ENCODE measurements at regions not wholly inside any gene's neighbourhood (a gene's known extent, or its start where the extent isn't known, plus 50 kb on each side); places are given as distances from the start of the nearest gene placed in this dataset.
A peak's percentile ranks its signal among the peaks of the same experiment; 100 is the strongest.
"Not testable (repeated sequence)": the region's sequence is repeated elsewhere in the genome, so short reads cannot be mapped to it uniquely, and the experiment has no call there.

DNA sequence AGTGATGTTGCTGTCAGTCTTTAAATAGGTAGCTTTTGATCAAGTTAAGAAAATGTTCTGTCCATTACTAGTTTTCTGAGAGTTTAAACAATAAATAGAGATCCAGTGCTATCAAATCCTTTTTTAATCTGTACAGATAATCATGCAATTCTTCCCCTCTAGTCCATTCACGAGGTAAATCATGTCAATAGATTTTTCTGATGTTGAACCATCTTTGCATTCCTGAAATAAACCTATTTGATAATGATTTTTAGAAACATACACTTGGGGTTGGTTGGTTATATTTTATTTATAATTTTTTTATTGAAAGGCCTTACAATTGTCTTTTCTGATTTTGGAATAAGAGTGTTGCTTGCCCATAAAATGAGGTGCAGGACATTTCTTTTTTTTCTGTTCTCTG is 95.0 kb downstream of the FAM53A start:
- no peak for DNase-seq (ENCODE audit: low read depth)

DNA sequence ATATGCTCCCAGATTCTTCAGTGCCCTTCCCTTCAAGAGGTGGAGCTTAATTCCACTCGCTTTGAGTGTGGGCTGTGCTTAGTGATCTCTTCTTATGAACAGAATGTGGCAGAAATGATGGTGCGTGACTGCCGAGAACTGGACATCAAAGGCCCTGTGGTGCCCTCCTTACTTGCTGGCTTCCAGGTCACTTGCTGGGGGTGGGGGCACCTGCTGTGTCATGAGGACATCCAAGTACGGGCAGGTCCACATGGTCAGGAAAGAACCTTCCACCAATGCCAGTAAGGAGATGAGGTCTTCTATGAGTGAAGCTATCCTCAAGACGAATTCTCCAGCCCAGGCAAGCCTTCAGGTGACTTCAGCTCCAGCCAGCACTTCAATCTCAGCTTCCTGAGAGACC is 95.8 kb downstream of the FAM53A start:
- DNase-seq (ENCODE audit: low read depth), result no peak

DNA sequence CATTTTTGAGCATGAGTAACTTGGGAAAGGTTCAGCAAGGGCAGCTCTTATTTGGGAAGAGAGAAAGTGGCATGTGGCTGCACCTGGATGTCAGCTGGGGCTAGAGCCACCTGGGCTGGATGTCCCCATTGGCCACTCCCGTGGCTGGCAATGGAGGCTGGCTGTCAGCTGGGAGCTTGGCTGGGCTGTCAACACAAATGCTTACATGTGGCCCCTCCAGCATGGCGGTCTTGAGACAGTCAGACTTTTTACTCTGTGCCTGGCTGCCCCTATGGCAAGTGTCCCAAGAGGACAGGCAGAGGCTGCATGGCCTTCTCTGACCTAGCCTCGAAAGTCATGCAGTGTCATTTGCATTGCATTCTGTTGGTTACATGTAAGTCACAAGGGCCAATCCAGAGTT is 99.6 kb downstream of the FAM53A start:
- no peak for DNase-seq (ENCODE audit: low read depth)

DNA sequence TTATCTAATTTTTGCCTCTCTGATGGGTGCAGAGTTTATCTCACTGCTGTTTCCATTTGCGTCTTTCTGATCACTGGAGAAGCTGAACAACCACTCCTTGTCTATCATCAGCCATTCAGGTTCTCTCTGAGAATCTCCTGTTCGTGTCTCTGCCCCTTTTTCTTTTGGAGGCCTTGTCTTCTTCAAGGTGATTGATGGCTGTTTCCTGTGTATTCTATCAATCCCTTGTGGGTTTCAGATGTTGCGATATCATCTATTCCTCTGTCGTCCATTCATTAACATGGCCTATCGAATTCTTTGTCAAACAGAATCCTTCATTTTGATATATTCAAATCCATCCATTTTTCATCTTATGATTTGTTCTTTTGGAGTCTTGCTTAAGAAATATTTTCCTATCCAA is 100.3 kb downstream of the FAM53A start:
- no peak for DNase-seq (ENCODE audit: low read depth)

DNA sequence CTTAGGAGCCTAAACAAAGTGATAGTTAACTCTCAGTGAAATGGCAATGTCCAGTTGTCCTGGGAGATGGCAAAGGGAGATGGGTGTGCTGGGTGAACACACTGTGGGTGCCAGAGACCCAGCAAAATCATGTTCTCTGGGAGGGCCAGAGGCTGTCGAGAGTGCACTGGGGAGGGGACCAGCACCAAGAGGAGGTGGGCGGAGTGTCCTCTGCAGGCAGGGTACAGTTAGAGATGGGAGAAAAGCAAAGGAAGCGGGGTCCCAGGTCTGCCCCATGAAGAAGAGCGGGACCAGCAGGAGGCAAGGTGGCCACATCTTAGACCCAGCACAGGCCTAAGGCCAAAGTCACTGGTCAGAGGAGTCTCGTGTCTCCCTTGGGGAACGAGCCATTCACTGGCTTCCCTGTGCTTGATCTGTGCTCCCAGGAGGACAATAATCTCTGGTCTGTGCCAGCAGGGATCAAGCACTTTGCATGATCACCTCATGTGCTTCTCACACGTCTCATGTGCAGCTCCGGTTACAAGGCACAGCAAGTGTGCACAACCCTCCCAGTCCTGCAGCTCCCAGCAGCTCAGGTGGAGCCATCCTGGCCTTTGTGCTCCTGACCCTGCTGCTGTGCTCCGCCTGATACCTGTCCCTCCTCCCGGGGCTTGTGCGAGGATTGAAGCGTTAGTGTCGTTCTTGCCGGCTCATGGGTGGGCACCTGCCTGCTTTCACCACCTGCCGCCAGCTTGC is 100.9 kb downstream of the FAM53A start:
- no peak for DNase-seq (ENCODE audit: low read depth)

DNA sequence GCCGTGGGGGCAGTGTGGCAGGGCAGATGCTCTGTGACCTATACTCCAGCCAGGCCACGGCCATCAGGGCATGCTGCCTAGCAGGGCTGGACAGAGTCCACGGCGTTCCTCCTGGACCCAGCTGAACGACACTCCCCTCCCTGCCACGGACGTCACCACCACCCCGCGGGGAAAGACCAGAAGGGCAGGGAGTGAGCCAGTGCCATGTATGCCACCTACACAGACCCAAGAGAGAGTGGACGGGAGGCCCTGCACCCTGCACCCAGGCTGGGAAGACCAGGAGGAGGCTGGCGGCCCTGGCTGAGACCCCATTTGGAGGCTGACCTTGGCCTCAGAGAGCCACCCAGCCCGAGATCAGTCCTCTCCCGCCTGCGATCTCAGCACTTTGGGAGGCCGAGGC is 101.9 kb downstream of the FAM53A start:
- DNase-seq (ENCODE audit: low read depth), result no peak

DNA sequence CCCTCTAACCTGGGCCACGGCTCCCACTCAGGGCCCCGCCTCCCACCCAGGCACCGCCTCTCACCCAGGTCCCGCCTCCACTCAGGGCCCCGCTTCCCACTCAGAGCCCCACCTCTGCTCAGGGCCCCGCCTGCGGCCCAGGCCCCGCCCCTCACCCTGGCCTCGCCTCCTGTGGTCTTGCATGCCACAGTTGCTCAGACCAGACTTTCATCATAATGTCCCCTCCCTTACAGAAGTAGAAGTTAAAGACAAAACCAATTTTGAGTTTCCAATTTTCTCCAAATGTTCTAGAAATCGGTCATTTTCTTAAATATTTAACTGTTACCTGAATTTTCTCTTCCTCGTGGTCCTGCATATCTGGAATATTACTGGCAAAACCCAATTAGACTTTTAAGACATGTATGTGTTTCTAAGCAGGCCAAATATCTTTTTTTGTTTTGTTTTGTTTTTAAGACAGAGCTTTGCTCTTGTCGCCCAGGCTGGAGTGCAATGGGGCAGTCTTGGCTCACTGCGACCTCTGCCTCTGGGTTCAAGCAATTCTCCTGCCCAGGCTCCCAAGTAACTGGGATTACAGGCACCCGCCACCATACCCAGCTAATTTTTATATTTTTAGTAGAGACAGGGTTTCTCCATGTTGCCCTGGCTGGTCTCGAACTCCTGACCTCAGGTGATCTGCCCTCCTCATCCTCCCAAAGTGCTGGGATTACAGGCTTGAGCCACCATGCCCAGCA is 102.8 kb downstream of the FAM53A start:
- DNase-seq (ENCODE audit: low read depth), result peak; percentile 78

DNA sequence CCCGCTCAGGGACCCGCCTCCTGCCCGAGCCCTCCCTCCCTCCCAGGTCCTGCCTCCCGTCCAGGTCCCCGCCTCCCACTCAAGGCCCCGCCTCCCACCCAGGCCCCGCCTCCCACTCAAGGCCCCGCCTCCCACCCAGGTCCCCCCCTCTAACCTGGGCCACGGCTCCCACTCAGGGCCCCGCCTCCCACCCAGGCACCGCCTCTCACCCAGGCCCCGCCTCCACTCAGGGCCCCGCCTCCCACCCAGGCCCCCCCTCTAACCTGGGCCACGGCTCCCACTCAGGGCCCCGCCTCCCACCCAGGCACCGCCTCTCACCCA is 103.5 kb downstream of the FAM53A start:
- DNase-seq (ENCODE audit: low read depth), result not testable (repeated sequence)

DNA sequence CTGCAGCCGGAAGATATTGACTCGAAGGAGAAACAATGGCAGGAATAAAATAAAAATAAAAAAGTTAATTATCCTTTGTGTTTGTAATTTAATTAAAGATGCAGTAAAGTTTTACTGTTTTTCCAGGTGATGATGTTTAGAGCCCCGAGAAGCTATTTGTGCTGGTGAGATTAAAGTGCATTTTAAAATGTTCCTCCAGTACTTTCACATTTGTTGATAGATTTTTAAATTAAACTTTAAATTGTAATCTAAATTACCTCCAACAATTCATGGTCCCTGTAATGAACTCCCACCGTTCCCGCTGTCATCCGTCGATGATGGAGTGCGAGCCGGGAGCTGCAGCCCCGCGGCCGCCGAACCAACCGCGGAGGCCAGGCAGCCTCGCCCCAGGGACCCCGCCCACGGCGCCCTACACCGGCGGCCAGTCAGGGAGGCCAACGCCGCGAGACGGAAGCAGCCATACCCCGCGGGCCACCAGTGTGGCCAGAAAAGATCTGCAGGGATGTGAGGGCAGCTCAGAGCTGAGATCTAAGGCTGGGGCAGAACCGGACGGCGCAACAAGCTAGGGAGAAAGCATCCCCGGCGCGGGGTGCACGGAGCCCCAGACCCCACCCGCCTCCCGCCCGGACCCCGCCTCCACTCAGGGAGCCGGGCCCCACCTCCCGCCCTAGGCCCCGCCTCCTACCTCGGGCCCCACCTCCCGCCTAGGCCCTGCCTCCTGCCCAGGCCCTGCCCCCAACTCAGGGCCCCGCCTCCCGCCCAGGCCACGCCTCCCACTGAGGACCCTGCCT is 104.0 kb downstream of the FAM53A start:
- DNase-seq (ENCODE audit: low read depth), result peak; percentile 81

DNA sequence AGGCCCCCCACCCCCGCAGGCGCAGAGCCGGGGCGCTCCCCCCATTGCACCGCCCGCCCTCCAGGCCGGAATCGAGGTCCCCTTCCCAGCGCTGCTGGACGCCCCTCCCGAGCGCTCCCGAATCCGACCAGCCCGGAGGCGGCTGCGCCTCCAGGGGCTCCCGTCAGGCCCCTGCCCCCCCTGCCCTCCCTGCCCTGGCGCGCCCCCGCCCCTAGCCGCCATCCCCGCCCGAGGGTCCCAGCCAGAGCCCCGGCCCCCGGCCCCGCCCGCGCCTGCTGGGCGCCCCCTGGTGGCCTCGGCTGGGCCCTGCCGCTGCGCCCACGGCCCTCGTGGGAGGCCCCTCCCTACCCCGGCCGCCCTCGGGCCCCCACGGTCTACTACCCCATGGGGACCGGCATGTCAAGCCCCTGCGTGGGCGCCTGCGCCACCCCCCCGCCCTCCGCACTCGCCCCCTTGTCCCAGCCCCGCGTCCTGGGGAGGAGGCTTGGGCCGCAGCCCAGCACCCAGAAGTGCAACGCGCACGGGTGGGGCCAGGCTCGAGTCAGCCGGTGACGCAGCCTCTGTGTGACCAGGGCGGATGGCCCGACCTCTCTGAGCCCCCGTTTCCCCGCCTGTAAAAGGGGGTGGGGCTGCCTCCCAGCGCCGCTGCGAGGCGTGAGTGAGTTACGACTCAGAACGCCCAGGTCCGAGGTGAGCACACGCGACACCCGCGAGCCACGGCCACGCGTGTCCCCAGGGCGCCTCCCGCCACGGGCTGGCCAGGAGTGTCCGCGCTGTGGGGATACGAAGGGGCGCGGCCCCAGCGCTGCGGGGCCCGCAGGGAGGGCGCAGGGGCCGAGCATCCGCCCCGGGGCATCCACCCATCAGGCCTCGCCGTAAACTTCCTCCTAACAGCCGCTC is 104.9 kb downstream of the FAM53A start:
- peak; percentile 70 for DNase-seq (ENCODE audit: low read depth)

DNA sequence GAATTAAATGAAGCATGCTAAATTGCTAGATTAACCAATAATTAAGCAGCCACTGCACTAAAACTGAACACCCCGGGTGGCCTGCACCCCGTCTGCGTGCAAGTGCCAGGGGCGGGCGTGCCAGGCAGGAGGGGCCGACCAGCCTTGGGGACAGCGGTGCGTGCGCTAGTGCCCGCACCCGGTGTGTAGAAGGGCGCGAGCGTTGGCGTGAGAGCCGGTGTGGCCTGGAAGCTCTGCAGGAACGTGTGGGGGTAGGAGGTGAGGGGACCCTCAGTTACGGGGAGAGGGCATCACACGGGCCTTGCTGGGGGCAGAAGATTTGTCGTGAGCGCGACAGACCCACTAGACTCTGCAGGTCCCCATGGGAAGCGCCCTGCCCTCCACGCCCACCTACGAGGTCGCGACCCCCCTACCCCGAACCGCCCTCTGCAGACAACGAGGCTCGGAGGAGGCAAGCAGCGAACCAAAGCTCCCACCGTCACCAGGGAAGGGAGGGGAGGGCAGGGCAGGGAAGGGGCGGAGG is 105.8 kb downstream of the FAM53A start:
- no peak for DNase-seq (ENCODE audit: low read depth)

DNA sequence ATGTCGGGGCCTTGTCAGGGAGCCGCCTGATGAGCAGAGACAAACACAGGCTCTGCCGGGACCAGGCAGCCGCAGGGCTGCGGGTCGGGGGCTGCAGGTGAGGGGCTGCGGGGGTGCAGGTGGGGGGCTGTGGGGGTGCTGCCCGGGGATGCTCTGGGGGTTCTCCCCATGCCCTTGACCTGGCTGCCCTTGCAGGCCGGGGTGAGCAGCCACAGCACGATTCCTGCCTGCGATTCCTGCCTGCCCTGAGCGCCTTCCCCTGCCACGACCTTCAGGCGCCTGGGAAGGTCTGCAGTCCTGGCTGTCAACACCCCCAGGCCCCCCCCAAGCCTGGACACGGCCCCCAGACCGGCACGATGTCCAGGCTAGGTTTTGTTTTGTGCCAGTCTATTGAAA is 106.3 kb downstream of the FAM53A start:
- DNase-seq (ENCODE audit: low read depth), result no peak

DNA sequence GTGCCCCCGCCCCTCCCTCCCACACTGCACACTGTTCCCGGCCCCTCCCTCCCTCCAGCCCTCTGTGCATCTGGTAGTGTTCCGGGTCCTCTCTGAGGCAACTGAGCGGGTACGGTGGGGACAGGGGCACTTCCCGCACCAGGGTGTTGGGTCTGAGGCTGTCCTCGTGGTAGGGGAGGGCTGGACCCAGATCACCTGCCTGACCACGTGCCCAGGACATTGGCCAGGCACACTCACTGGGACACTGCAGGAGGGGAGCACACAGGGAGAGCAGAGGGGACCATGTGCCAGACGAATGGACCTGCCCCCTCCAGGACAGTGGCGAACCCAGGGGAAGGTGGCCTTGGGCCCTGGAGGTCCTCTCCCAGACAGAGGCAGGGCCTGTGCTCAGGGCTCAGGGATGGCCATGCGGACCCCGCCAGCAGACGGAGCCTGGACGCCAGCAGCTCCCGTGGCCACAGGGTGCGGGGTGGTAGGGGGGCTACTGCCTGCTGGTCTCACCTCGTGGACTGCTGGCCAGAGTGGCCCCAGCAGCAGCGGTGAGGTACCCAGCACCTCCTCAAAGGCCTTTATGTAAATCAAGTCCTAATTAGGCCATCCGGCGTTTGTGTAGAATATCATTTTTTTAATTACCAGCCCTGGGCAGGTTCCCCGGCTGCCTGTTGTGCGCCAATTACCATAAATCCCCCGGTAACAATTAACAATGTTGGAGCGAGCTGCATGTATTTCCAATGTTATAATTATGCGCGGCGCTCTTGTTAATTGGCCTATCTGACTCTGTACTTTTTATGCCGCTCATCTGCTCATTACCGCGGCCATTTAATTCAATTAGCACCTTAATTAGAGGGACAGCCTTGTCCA is 106.9 kb downstream of the FAM53A start:
- DNase-seq (ENCODE audit: low read depth), result no peak

DNA sequence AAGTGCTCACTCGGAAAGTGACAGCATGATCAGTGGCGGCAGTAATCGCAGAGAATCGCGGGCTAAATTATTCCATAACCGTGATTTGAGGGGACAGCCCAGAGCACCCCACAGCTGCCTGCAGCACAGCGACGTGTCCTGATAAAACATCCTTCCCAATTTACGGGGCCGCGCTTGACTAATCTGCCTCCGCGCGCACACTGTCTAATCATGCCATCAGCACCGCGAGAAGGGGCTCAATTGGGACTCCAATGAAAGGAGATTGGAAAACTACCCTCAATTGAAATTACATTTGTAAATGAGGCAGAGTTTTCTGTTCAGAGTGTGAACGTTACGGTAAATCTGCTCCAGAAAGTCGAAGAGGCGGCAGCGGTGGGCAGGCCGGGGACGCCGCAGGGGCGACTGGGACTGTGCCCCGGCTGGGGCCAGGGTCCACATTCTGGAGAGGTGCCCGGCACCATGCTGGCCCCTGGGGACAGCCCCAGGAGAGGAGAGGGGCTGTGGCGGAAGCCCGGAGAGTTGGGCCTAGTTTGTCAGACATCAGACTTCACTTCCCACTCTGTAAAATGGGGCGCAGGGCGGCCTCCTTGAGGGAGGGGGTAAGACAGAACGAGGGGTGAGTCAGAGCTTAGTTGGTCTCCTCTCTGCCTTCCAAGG is 107.7 kb downstream of the FAM53A start:
- DNase-seq (ENCODE audit: low read depth), result no peak

DNA sequence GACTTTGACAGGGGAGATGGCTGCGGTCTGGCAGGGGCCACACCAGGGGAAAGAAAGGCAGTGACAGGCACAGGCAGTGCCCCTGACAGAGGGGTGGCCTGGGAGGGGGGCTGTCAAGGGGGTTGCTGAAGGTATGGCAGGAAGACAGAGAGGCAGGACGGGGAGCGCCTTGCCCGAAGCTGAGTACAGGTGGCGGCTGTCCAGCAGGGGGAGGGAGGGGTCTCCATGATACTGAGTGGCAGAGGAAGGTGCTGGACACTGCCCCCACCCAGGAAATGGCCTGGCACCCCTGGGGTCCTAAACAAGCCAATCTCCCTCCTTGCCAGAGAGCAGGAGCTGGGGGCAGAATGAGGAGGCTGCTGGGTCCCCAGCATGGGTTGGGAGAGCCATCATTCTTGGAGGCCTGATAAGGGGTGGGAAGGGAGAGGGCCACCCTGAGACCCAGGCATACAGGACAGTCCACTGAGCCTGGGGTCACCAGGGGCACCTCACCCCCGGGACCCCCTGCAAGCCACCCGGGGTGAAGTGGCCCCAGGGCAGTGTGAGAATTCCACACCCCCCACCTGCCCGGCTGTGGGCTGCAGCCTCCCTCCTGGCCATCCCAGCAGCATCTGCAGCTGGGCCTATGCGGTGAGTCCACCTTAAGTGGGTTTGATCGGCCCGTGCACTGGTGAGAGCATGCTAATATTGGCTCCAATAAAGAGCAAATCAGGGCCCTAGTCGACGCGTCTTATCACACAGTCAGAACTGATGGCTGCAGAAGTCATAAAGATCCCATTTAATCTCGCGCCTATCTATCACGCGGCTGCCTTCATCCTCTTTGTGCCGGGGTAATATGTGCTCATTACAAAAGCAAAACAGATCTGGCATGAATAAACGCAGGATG is 108.5 kb downstream of the FAM53A start:
- DNase-seq (ENCODE audit: low read depth), result no peak

DNA sequence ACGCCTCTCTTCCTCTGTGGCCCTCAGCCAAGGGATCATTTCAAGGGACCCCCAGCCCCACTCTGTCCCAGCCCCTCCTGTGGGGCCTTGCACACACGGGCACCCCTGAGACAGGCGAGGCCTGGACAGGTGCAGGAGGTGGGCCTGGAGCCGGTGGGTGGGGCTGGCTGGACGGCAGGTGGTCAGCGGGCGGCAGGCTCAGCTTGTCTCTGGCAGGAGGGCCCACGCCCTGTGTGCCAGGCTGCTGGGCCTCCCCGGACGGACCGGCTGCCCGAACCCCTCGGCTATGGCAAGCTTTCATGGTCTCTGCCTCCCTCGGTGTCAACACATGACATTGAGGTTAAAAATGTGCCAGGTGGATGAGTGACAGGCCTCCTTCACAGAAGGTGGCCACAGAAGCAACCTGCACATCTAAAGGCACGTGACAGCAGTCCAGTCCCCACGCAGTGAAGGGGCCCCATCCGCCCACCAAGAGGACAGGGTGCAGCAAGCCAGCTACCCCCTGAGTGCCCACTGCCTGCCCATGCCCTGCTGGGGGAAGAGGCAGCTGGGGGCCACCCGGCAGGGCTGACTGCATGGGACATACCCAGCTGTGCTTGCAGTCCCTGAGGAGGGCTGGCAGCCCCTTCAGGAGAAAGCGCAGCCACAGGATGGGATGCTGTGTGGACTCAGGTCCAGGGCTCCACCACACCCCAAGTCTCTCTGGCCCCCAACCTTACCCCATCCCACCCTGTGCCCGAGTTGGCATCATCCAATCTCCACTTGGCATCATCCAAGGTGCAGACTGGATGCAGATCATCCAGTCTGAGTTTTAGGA is 109.3 kb downstream of the FAM53A start:
- no peak for DNase-seq (ENCODE audit: low read depth)

DNA sequence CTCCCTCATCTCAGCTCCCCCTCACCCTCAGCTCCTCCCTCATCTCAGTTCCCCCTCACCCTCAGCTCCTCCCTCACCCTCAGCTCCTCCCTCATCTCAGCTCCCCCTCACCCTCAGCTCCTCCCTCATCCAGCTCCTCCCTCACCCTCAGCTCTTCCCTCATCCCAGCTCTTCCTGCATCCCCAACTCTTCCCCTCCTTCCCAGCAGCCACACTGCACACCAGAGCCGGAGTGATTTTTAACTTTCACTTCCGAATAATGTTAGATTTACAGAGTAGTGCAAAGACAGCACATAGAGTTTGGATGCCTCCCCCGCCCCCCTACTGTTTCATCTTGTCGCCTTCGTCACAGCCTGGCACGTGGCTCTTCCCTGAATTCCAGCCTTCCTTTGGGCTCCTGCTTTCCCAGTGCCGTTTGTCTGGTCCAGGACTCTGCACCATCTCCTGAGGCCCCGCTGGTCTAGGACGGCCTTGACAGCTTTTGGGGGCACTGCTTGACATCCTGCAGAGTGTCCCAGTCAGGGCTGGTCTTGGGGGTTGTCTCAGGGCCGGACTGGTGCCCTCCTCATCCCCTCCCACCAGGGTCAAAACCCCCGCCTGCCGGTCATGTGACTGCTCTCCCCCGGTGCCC is 110.2 kb downstream of the FAM53A start:
- DNase-seq (ENCODE audit: low read depth), result no peak
